ENCODE measurements at regions not wholly inside any gene's neighbourhood (a gene's known extent, or its start where the extent isn't known, plus 50 kb on each side); places are given as distances from the start of the nearest gene placed in this dataset.

DNA sequence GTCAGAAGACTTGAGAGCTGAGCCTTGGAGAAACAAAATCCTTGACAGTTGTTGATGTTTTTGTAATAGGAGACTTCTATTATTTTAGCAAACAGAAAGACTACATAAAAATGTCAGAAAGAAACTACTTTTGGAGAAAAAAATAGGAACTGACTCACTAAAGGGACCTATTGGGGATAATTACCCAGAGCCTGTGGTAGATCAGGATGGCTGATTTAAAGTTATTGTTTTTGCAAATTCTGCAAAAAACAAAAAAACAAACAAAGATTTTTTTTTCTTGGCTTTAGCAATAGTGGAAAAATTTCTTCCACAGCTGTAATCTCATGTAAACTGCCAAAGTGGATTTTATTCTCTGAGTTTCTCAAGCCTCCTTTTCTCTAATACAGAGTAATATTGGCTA lies 101.5 kb upstream of the SATB1 start:
- TF ChIP-seq, protein P1, sequence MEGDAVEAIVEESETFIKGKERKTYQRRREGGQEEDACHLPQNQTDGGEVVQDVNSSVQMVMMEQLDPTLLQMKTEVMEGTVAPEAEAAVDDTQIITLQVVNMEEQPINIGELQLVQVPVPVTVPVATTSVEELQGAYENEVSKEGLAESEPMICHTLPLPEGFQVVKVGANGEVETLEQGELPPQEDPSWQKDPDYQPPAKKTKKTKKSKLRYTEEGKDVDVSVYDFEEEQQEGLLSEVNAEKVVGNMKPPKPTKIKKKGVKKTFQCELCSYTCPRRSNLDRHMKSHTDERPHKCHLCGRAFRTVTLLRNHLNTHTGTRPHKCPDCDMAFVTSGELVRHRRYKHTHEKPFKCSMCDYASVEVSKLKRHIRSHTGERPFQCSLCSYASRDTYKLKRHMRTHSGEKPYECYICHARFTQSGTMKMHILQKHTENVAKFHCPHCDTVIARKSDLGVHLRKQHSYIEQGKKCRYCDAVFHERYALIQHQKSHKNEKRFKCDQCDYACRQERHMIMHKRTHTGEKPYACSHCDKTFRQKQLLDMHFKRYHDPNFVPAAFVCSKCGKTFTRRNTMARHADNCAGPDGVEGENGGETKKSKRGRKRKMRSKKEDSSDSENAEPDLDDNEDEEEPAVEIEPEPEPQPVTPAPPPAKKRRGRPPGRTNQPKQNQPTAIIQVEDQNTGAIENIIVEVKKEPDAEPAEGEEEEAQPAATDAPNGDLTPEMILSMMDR (IDR thresholded peaks at IDR 0.05; ENCODE audit: control extremely low read depth in 1 of 3, insufficient read depth in 1 of 3, low read depth in 1 of 3, low read length in 3 of 3), result no peak
- TF ChIP-seq, protein P2, sequence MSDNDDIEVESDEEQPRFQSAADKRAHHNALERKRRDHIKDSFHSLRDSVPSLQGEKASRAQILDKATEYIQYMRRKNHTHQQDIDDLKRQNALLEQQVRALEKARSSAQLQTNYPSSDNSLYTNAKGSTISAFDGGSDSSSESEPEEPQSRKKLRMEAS (IDR thresholded peaks at IDR 0.05), result no peak
- no peak for TF ChIP-seq CREB1 (IDR thresholded peaks at IDR 0.05)

Measured in H1 (cell line).